Hepatocyte (in vitro differentiated cells): ENCODE measurements at regions not wholly inside any gene's neighbourhood (a gene's known extent, or its start where the extent isn't known, plus 50 kb on each side); places are given as distances from the start of the nearest gene placed in this dataset.

Experiments used
- EZH2 ChIP-seq: fragments of 200-600 bp; sonication (generic); IDR thresholded peaks from 2 replicates; pipeline ENCODE4 v1.6.1; 2016; ENCODE audit warnings: antibody characterized with exemption, mild to moderate bottlenecking, borderline replicate concordance
- EZH2phosphoT487 ChIP-seq: fragments of 200-600 bp; sonication (generic); IDR thresholded peaks from one replicate; pipeline ENCODE4 v1.6.1; 2018; ENCODE audit warnings: antibody characterized with exemption, mild to moderate bottlenecking, low read depth, moderate library complexity; ENCODE audit not compliant: unreplicated experiment, severe bottlenecking
- TF ChIP-seq, protein P1 (sequence below): fragments of 200-600 bp; sonication (generic); IDR thresholded peaks from 2 replicates; pipeline ENCODE4 v1.5.1; 2016; ENCODE audit warnings: antibody characterized with exemption, mild to moderate bottlenecking; ENCODE audit not compliant: poor library complexity

DNA sequence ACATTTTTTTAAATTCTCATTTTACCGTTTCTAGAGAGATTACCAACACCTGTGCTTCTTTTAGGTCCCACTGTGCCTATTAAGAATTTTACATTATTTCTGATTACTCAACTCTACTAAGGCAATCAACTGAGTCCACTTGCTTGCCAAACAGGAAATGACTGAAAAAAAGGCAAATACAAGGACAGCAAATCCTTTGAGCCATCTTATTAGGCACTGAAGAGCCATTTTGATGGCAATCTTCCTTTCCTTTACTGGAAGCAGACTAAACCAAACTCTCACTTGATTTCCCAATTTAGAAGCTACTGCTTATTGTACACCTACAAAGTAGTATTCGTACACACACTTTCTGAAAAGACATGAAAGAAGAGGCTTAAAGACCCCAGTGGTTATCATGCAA, 121.4 kb upstream of the COL3A1 start:
- TF ChIP-seq, protein P1, sequence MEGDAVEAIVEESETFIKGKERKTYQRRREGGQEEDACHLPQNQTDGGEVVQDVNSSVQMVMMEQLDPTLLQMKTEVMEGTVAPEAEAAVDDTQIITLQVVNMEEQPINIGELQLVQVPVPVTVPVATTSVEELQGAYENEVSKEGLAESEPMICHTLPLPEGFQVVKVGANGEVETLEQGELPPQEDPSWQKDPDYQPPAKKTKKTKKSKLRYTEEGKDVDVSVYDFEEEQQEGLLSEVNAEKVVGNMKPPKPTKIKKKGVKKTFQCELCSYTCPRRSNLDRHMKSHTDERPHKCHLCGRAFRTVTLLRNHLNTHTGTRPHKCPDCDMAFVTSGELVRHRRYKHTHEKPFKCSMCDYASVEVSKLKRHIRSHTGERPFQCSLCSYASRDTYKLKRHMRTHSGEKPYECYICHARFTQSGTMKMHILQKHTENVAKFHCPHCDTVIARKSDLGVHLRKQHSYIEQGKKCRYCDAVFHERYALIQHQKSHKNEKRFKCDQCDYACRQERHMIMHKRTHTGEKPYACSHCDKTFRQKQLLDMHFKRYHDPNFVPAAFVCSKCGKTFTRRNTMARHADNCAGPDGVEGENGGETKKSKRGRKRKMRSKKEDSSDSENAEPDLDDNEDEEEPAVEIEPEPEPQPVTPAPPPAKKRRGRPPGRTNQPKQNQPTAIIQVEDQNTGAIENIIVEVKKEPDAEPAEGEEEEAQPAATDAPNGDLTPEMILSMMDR = no peak
- TF ChIP-seq EZH2phosphoT487 (no peak), EZH2 (no peak)
